HEK293T (cell line): ENCODE measurements at regions not wholly inside any gene's neighbourhood (a gene's known extent, or its start where the extent isn't known, plus 50 kb on each side); places are given as distances from the start of the nearest gene placed in this dataset.

Source experiments
- CTCF ChIA-PET: fragments of 350-600 bp; formaldehyde crosslinking; extraction: SDS; loops from one replicate; lab custom pipeline; 2021; ENCODE audit warnings: antibody characterized with exemption, inconsistent platforms; lab: Yijun Ruan, JAX
- POLR2A ChIA-PET: fragments of 350-600 bp; formaldehyde crosslinking; extraction: SDS; loops from one replicate; lab custom pipeline; 2020; ENCODE audit warnings: antibody characterized with exemption, inconsistent platforms; lab: Yijun Ruan, JAX
- DNase-seq: peaks from one replicate; pipeline ENCODE4 v3.0.0; 2012; ENCODE audit warnings: mixed read lengths; ENCODE audit errors: extremely low spot score
- ARNT ChIP-seq: fragments of 450-650 bp; IDR thresholded peaks from 2 replicates; pipeline ENCODE4 v1.6.1; 2017; ENCODE audit warnings: mild to moderate bottlenecking
- BHLHE40 ChIP-seq: fragments of 450-650 bp; IDR thresholded peaks from 2 replicates; pipeline ENCODE4 v1.6.1; 2016; ENCODE audit warnings: mild to moderate bottlenecking, moderate library complexity, borderline replicate concordance
- CTBP1 ChIP-seq: fragments of 450-650 bp; IDR thresholded peaks from 2 replicates; pipeline ENCODE4 v1.6.1; 2016; ENCODE audit warnings: borderline replicate concordance
- ELF4 ChIP-seq: fragments of 450-650 bp; IDR thresholded peaks from 2 replicates; pipeline ENCODE4 v1.6.1; 2017; ENCODE audit warnings: antibody characterized with exemption
- FOXA1 ChIP-seq: fragments of 450-650 bp; IDR thresholded peaks from 2 replicates; pipeline ENCODE4 v1.6.1; 2016; ENCODE audit warnings: mild to moderate bottlenecking
- FOXK2 ChIP-seq: fragments of 450-650 bp; IDR thresholded peaks from 2 replicates; pipeline ENCODE4 v1.6.1; 2016; ENCODE audit warnings: mild to moderate bottlenecking
- FOXM1 ChIP-seq: fragments of 450-650 bp; IDR thresholded peaks from 2 replicates; pipeline ENCODE4 v1.6.1; 2017; ENCODE audit warnings: mild to moderate bottlenecking, borderline replicate concordance
- HDGF ChIP-seq: fragments of 450-650 bp; IDR thresholded peaks from 2 replicates; pipeline ENCODE4 v1.6.1; 2017; ENCODE audit warnings: antibody characterized with exemption, borderline replicate concordance
- L3MBTL2 ChIP-seq: fragments of 450-650 bp; conservative IDR thresholded peaks from 2 replicates; pipeline ENCODE4 v1.6.1; 2016; ENCODE audit warnings: mild to moderate bottlenecking
- LEF1 ChIP-seq: fragments of 450-650 bp; IDR thresholded peaks from 2 replicates; pipeline ENCODE4 v1.6.1; 2017; ENCODE audit warnings: mild to moderate bottlenecking, borderline replicate concordance
- NFRKB ChIP-seq: fragments of 450-650 bp; IDR thresholded peaks from 2 replicates; pipeline ENCODE4 v1.6.1; 2016; ENCODE audit warnings: mild to moderate bottlenecking, moderate library complexity
- PKNOX1 ChIP-seq: fragments of 450-650 bp; IDR thresholded peaks from 2 replicates; pipeline ENCODE4 v1.6.1; 2016
- SP1 ChIP-seq: fragments of 450-650 bp; IDR thresholded peaks from 2 replicates; pipeline ENCODE4 v1.6.1; 2017
- SUZ12 ChIP-seq: fragments of 450-650 bp; IDR thresholded peaks from 2 replicates; pipeline ENCODE4 v1.6.1; 2016; ENCODE audit warnings: mild to moderate bottlenecking
- TARDBP ChIP-seq: fragments of 450-650 bp; IDR thresholded peaks from 2 replicates; pipeline ENCODE4 v1.6.1; 2016
- ZNF384 ChIP-seq: fragments of 450-650 bp; IDR thresholded peaks from 2 replicates; pipeline ENCODE4 v1.6.1; 2016

GRCh38 chr3:70546679-70547078 is 234.2 kb upstream of the MDFIC2 start:
- TF ChIP-seq NFRKB (no peak), TARDBP (no peak), CTBP1 (no peak), ELF4 (no peak), ARNT (no peak)
- DNase-seq: no peak
- POLR2A ChIA-PET: no interaction called here
- CTCF ChIA-PET: interaction anchor here (0.6 kb wide), 1 partner anchor 632 kb away, joined by 4 read pairs; no protein-coding TSS in a partner anchor

- TF ChIP-seq NFRKB (no peak), BHLHE40 (no peak), FOXA1 (no peak), SP1 (no peak), PKNOX1 (no peak), ARNT (no peak), L3MBTL2 (no peak)
- no peak for DNase-seq
Measured at GRCh38 chr3:70543493-70543892, 231.1 kb upstream of the MDFIC2 start.

GRCh38 chr3:70539908-70540307 is 227.5 kb upstream of the MDFIC2 start:
- DNase-seq: no peak
- CTCF ChIA-PET: interaction anchor here (1.6 kb wide), 1 partner anchor 10 kb away, joined by 3 read pairs; no protein-coding TSS in a partner anchor
- POLR2A ChIA-PET: no interaction called here
- TF ChIP-seq FOXM1 (no peak), LEF1 (no peak), PKNOX1 (no peak), NFRKB (no peak), BHLHE40 (no peak), HDGF (no peak), FOXA1 (no peak), L3MBTL2 (no peak)

More at GRCh38 chr3:70543493-70543892, 231.1 kb upstream of the MDFIC2 start:
- POLR2A ChIA-PET: no interaction called here
- CTCF ChIA-PET: no interaction called here

- no peak for DNase-seq
- TF ChIP-seq ELF4: no peak
- no peak for TF ChIP-seq ZNF384
- no peak for TF ChIP-seq HDGF
- no peak for TF ChIP-seq SUZ12
- TF ChIP-seq FOXA1: no peak
- TF ChIP-seq LEF1: no peak
- no peak for TF ChIP-seq TARDBP
- TF ChIP-seq L3MBTL2: no peak
- no peak for TF ChIP-seq FOXK2
- TF ChIP-seq CTBP1: no peak
- TF ChIP-seq BHLHE40: no peak
- ChIA-PET CTCF (no interaction called here), POLR2A (no interaction called here)
Measured at GRCh38 chr3:70532806-70533205, 220.4 kb upstream of the MDFIC2 start.

GRCh38 chr3:70531838-70532489 is 219.5 kb upstream of the MDFIC2 start:
- DNase-seq: no peak
- POLR2A ChIA-PET: no interaction called here
- TF ChIP-seq SP1: no peak
- no peak for TF ChIP-seq TARDBP
- no peak for TF ChIP-seq L3MBTL2
- TF ChIP-seq ZNF384: no peak
- TF ChIP-seq FOXM1: no peak
- TF ChIP-seq SUZ12: no peak
- no peak for TF ChIP-seq FOXA1
- CTCF ChIA-PET: interaction anchor here (0.6 kb wide), 1 partner anchor 747 kb away, joined by 3 read pairs; no protein-coding TSS in a partner anchor

- DNase-seq: peak; percentile 16
- ChIA-PET CTCF (interaction anchor here (0.6 kb wide), 1 partner anchor 746 kb away, joined by 3 read pairs; no protein-coding TSS in a partner anchor), POLR2A (no interaction called here)
- TF ChIP-seq SP1 (no peak), FOXM1 (no peak), ZNF384 (no peak), L3MBTL2 (no peak), SUZ12 (no peak), PKNOX1 (no peak), ARNT (no peak), ELF4 (no peak), TARDBP (no peak), FOXK2 (no peak), CTBP1 (no peak), BHLHE40 (no peak), NFRKB (no peak), LEF1 (no peak), HDGF (no peak), FOXA1 (no peak)
Measured at GRCh38 chr3:70531063-70531657, 218.7 kb upstream of the MDFIC2 start.
